GM23338 (cell line): ENCODE measurements at regions not wholly inside any gene's neighbourhood (a gene's known extent, or its start where the extent isn't known, plus 50 kb on each side); places are given as distances from the start of the nearest gene placed in this dataset.

ENCODE experiments used
- ATAC-seq: fragments of 200-7000 bp; cut with Tn5 transposase; 3 replicates; pipeline ENCODE4 v1.9.1; 2020
- DNase-seq: peaks from one replicate; pipeline ENCODE4 v3.0.0-alpha.2; 2015; ENCODE audit warnings: low spot score
- H2AFZ ChIP-seq: fragments of 200-600 bp; sonication (generic); 2 replicates; pipeline ENCODE4 v1.8.0; 2016; ENCODE audit warnings: antibody characterized with exemption, mild to moderate bottlenecking, moderate library complexity
- H3F3A ChIP-seq: fragments of 200-600 bp; sonication (generic); replicated peaks from 2 replicates; pipeline ENCODE4 v1.8.0; 2017; ENCODE audit warnings: antibody characterized with exemption, mixed run types, low read depth
- H3K27ac ChIP-seq: fragments of 200-600 bp; sonication (generic); 2 replicates; pipeline ENCODE4 v1.6.1; 2016; ENCODE audit warnings: low read depth
- H3K27me3 ChIP-seq: fragments of 200-600 bp; sonication (generic); 2 replicates; pipeline ENCODE4 v1.8.0; 2016; ENCODE audit warnings: mild to moderate bottlenecking, mixed run types, moderate library complexity; ENCODE audit not compliant: insufficient read depth
- H3K36me3 ChIP-seq: fragments of 200-600 bp; sonication (generic); 2 replicates; pipeline ENCODE4 v1.8.0; 2016; ENCODE audit warnings: mild to moderate bottlenecking; ENCODE audit not compliant: insufficient read depth
- H3K4me1 ChIP-seq: fragments of 200-600 bp; sonication (generic); 2 replicates; pipeline ENCODE4 v1.8.0; 2016; ENCODE audit warnings: mild to moderate bottlenecking, moderate library complexity; ENCODE audit not compliant: insufficient read depth
- H3K4me2 ChIP-seq: fragments of 200-600 bp; sonication (generic); 2 replicates; pipeline ENCODE4 v1.7.1; 2017; ENCODE audit warnings: mixed run types
- H3K4me3 ChIP-seq: fragments of 200-600 bp; sonication (generic); 2 replicates; pipeline ENCODE4 v1.6.1; 2016; ENCODE audit warnings: mixed run types
- H3K79me2 ChIP-seq: fragments of 200-600 bp; sonication (generic); replicated peaks from 2 replicates; pipeline ENCODE4 v1.8.0; 2017; ENCODE audit warnings: mild to moderate bottlenecking; ENCODE audit not compliant: insufficient read depth
- H3K9me2 ChIP-seq: fragments of 200-600 bp; sonication (generic); 2 replicates; pipeline ENCODE4 v1.8.0; 2017; ENCODE audit not compliant: insufficient read depth
- H4K20me1 ChIP-seq: fragments of 200-600 bp; sonication (generic); replicated peaks from 2 replicates; pipeline ENCODE4 v1.8.0; 2017; ENCODE audit warnings: mild to moderate bottlenecking; ENCODE audit not compliant: insufficient read depth
- H3K27ac Mint-ChIP-seq: 2 replicates; pipeline ENCODE4 v1.8.0; 2020; ENCODE audit warnings: inconsistent platforms, mild to moderate bottlenecking, moderate library complexity, mixed read lengths
- H3K27me3 Mint-ChIP-seq: 3 replicates; pipeline ENCODE4 v1.8.0; 2022; ENCODE audit warnings: low read depth, mild to moderate bottlenecking, moderate library complexity, mixed read lengths, inconsistent platforms; ENCODE audit not compliant: insufficient read depth, poor library complexity
- H3K36me3 Mint-ChIP-seq: 3 replicates; pipeline ENCODE4 v1.8.0; 2021; ENCODE audit warnings: low read depth, mild to moderate bottlenecking, inconsistent platforms, moderate library complexity, mixed read lengths
- H3K4me1 Mint-ChIP-seq: 3 replicates; pipeline ENCODE4 v1.8.0; 2020; ENCODE audit warnings: mild to moderate bottlenecking, inconsistent platforms, mixed read lengths
- H3K4me3 Mint-ChIP-seq: 3 replicates; pipeline ENCODE4 v1.8.0; 2021; ENCODE audit warnings: moderate library complexity, mild to moderate bottlenecking, inconsistent platforms, mixed read lengths
- H3K9me3 Mint-ChIP-seq: 3 replicates; pipeline ENCODE4 v1.8.0; 2020; ENCODE audit warnings: moderate library complexity, mild to moderate bottlenecking, inconsistent platforms, mixed read lengths
- CREB1 ChIP-seq: fragments of 250-450 bp; sonication (Bioruptor Pico); IDR thresholded peaks from 2 replicates; pipeline ENCODE4 v1.5.0; 2020; ENCODE audit warnings: low read depth, mild to moderate bottlenecking, moderate library complexity
- EZH2 ChIP-seq: fragments of 200-600 bp; sonication (generic); IDR thresholded peaks from one replicate; pipeline ENCODE4 v1.8.0; 2017; ENCODE audit warnings: antibody characterized with exemption, mild to moderate bottlenecking, low read depth; ENCODE audit not compliant: unreplicated experiment
- EZH2phosphoT487 ChIP-seq: fragments of 200-600 bp; sonication (generic); IDR thresholded peaks from one replicate; pipeline ENCODE4 v1.8.1; 2018; ENCODE audit warnings: antibody characterized with exemption; ENCODE audit not compliant: unreplicated experiment
- JUNB ChIP-seq: IDR thresholded peaks from one replicate; pipeline ENCODE4 v1.6.1; 2016; ENCODE audit warnings: antibody characterized with exemption; ENCODE audit not compliant: unreplicated experiment
- NANOG ChIP-seq: IDR thresholded peaks from 2 replicates; pipeline ENCODE4 v1.6.1; 2016; ENCODE audit warnings: antibody characterized with exemption, borderline replicate concordance
- POLR2AphosphoS5 ChIP-seq: IDR thresholded peaks from 2 replicates; pipeline ENCODE4 v1.6.1; 2016; ENCODE audit warnings: antibody characterized with exemption, low read depth
- STAT1 ChIP-seq: IDR thresholded peaks from one replicate; pipeline ENCODE4 v1.6.1; 2016; ENCODE audit warnings: antibody characterized with exemption; ENCODE audit not compliant: unreplicated experiment
- ZNF114 ChIP-seq: fragments of 250-450 bp; sonication (Bioruptor Pico); IDR thresholded peaks from 2 replicates; pipeline ENCODE4 v1.5.0; 2020; ENCODE audit warnings: mild to moderate bottlenecking, moderate library complexity
- ZNF331 ChIP-seq: fragments of 250-450 bp; sonication (Bioruptor Pico); IDR thresholded peaks from 2 replicates; pipeline ENCODE4 v1.5.0; 2020; ENCODE audit warnings: low read depth, mild to moderate bottlenecking, moderate library complexity
- TF ChIP-seq, protein P1 (sequence below): fragments of 250-450 bp; sonication (Bioruptor Pico); IDR thresholded peaks from 2 replicates; pipeline ENCODE4 v1.5.0; 2020; ENCODE audit warnings: mild to moderate bottlenecking, moderate library complexity
- TF ChIP-seq, protein P2 (sequence below), 2 experiments: fragments of 200-600 bp in 1 of 2; sonication (generic) in 1 of 2; conservative IDR thresholded peaks; 2 replicates each; pipeline versions ENCODE4 v1.5.1 to v1.6.1; 2016 to 2017; ENCODE audit warnings: antibody characterized with exemption in 2 of 2, low read depth in 2 of 2, mild to moderate bottlenecking in 2 of 2, moderate library complexity in 1 of 2
- TF ChIP-seq, protein P3 (sequence below): IDR thresholded peaks from 2 replicates; pipeline ENCODE4 v1.6.1; 2016; ENCODE audit warnings: antibody characterized with exemption
- TF ChIP-seq, protein P4 (sequence below): IDR thresholded peaks from one replicate; pipeline ENCODE4 v1.6.1; 2018; ENCODE audit warnings: antibody characterized with exemption; ENCODE audit not compliant: unreplicated experiment

DNA sequence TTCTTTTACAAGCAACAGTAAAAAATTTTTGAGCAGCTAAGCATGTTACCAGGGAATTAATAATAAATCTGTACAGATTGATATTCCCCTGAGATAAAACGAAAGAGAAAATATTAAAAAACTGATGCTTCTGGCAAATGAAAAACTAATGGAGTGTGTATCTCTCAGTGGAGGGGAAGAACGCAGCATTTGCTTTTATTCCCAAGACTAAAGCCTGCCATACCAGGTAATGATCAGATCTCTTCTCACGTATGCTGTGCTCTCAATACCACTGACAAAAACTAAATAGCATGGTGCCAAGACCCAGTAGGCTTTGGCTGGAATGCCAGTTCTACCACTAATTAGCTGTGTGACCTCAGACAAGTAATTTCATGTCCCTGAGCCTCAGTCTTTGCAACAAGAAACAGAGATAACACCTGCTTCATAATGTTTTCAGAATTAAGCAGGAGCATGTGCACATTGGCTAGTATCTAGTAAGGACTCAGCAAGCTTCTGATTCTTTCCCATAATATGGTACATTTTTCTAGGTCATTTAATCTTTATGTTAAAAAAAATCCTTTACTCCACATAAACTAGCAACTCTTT, 179.6 kb downstream of the CENPC start:
- Histone ChIP-seq H3K9me2 (no peaks in the 10 kb centered on the region), H3K27ac (no peak overlapping the region), H3K27me3 (no peaks in the 10 kb centered on the region), H2AFZ (no peak overlapping the region), H3K79me2 (no peaks in the 10 kb centered on the region), H3K4me2 (no peak overlapping the region), H3F3A (no peaks in the 10 kb centered on the region), H4K20me1 (no peaks in the 10 kb centered on the region), H3K4me3 (no peak overlapping the region), H3K4me1 (peaks cover 2% of the 10 kb centered on the region; the same call in 1 of the 2 replicates), H3K36me3 (no peaks in the 10 kb centered on the region)
- Mint-ChIP-seq H3K27ac (no peak overlapping the region), H3K4me3 (no peak overlapping the region), H3K36me3 (no peaks in the 10 kb centered on the region), H3K4me1 (peaks cover 7% of the 10 kb centered on the region; the same call in 2 of the 3 replicates), H3K9me3 (no peaks in the 10 kb centered on the region), H3K27me3 (peaks cover 2% of the 10 kb centered on the region)
- no peak for TF ChIP-seq EZH2
- TF ChIP-seq ZNF114: no peak
- no peak for TF ChIP-seq ZNF331 (CRISPR knock-in tag)
- TF ChIP-seq CREB1: no peak
- TF ChIP-seq, protein P1, sequence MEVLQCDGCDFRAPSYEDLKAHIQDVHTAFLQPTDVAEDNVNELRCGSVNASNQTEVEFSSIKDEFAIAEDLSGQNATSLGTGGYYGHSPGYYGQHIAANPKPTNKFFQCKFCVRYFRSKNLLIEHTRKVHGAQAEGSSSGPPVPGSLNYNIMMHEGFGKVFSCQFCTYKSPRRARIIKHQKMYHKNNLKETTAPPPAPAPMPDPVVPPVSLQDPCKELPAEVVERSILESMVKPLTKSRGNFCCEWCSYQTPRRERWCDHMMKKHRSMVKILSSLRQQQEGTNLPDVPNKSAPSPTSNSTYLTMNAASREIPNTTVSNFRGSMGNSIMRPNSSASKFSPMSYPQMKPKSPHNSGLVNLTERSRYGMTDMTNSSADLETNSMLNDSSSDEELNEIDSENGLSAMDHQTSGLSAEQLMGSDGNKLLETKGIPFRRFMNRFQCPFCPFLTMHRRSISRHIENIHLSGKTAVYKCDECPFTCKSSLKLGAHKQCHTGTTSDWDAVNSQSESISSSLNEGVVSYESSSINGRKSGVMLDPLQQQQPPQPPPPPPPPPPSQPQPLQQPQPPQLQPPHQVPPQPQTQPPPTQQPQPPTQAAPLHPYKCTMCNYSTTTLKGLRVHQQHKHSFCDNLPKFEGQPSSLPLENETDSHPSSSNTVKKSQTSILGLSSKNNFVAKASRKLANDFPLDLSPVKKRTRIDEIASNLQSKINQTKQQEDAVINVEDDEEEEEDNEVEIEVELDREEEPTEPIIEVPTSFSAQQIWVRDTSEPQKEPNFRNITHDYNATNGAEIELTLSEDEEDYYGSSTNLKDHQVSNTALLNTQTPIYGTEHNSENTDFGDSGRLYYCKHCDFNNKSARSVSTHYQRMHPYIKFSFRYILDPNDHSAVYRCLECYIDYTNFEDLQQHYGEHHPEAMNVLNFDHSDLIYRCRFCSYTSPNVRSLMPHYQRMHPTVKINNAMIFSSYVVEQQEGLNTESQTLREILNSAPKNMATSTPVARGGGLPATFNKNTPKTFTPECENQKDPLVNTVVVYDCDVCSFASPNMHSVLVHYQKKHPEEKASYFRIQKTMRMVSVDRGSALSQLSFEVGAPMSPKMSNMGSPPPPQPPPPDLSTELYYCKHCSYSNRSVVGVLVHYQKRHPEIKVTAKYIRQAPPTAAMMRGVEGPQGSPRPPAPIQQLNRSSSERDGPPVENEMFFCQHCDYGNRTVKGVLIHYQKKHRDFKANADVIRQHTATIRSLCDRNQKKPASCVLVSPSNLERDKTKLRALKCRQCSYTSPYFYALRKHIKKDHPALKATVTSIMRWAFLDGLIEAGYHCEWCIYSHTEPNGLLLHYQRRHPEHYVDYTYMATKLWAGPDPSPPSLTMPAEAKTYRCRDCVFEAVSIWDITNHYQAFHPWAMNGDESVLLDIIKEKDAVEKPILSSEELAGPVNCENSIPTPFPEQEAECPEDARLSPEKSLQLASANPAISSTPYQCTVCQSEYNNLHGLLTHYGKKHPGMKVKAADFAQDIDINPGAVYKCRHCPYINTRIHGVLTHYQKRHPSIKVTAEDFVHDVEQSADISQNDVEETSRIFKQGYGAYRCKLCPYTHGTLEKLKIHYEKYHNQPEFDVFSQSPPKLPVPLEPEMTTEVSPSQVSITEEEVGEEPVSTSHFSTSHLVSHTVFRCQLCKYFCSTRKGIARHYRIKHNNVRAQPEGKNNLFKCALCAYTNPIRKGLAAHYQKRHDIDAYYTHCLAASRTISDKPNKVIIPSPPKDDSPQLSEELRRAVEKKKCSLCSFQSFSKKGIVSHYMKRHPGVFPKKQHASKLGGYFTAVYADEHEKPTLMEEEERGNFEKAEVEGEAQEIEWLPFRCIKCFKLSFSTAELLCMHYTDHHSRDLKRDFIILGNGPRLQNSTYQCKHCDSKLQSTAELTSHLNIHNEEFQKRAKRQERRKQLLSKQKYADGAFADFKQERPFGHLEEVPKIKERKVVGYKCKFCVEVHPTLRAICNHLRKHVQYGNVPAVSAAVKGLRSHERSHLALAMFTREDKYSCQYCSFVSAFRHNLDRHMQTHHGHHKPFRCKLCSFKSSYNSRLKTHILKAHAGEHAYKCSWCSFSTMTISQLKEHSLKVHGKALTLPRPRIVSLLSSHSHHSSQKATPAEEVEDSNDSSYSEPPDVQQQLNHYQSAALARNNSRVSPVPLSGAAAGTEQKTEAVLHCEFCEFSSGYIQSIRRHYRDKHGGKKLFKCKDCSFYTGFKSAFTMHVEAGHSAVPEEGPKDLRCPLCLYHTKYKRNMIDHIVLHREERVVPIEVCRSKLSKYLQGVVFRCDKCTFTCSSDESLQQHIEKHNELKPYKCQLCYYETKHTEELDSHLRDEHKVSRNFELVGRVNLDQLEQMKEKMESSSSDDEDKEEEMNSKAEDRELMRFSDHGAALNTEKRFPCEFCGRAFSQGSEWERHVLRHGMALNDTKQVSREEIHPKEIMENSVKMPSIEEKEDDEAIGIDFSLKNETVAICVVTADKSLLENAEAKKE (CRISPR knock-in tag): no peak
- TF ChIP-seq, protein P2, sequence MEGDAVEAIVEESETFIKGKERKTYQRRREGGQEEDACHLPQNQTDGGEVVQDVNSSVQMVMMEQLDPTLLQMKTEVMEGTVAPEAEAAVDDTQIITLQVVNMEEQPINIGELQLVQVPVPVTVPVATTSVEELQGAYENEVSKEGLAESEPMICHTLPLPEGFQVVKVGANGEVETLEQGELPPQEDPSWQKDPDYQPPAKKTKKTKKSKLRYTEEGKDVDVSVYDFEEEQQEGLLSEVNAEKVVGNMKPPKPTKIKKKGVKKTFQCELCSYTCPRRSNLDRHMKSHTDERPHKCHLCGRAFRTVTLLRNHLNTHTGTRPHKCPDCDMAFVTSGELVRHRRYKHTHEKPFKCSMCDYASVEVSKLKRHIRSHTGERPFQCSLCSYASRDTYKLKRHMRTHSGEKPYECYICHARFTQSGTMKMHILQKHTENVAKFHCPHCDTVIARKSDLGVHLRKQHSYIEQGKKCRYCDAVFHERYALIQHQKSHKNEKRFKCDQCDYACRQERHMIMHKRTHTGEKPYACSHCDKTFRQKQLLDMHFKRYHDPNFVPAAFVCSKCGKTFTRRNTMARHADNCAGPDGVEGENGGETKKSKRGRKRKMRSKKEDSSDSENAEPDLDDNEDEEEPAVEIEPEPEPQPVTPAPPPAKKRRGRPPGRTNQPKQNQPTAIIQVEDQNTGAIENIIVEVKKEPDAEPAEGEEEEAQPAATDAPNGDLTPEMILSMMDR (conservative IDR thresholded peaks at IDR 0.05; ENCODE audit: low read depth in 2 of 2): no peak
- TF ChIP-seq JUNB: no peak
- no peak for TF ChIP-seq POLR2AphosphoS5
- TF ChIP-seq, protein P3, sequence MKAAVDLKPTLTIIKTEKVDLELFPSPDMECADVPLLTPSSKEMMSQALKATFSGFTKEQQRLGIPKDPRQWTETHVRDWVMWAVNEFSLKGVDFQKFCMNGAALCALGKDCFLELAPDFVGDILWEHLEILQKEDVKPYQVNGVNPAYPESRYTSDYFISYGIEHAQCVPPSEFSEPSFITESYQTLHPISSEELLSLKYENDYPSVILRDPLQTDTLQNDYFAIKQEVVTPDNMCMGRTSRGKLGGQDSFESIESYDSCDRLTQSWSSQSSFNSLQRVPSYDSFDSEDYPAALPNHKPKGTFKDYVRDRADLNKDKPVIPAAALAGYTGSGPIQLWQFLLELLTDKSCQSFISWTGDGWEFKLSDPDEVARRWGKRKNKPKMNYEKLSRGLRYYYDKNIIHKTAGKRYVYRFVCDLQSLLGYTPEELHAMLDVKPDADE: no peak
- TF ChIP-seq EZH2phosphoT487: no peak
- TF ChIP-seq STAT1: no peak
- TF ChIP-seq, protein P4, sequence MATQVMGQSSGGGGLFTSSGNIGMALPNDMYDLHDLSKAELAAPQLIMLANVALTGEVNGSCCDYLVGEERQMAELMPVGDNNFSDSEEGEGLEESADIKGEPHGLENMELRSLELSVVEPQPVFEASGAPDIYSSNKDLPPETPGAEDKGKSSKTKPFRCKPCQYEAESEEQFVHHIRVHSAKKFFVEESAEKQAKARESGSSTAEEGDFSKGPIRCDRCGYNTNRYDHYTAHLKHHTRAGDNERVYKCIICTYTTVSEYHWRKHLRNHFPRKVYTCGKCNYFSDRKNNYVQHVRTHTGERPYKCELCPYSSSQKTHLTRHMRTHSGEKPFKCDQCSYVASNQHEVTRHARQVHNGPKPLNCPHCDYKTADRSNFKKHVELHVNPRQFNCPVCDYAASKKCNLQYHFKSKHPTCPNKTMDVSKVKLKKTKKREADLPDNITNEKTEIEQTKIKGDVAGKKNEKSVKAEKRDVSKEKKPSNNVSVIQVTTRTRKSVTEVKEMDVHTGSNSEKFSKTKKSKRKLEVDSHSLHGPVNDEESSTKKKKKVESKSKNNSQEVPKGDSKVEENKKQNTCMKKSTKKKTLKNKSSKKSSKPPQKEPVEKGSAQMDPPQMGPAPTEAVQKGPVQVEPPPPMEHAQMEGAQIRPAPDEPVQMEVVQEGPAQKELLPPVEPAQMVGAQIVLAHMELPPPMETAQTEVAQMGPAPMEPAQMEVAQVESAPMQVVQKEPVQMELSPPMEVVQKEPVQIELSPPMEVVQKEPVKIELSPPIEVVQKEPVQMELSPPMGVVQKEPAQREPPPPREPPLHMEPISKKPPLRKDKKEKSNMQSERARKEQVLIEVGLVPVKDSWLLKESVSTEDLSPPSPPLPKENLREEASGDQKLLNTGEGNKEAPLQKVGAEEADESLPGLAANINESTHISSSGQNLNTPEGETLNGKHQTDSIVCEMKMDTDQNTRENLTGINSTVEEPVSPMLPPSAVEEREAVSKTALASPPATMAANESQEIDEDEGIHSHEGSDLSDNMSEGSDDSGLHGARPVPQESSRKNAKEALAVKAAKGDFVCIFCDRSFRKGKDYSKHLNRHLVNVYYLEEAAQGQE: no peak
- no peak for TF ChIP-seq NANOG
- ATAC-seq (no peak), DNase-seq (no peak)
